GM12891 (cell line): ENCODE measurements at regions not wholly inside any gene's neighbourhood (a gene's known extent, or its start where the extent isn't known, plus 50 kb on each side); places are given as distances from the start of the nearest gene placed in this dataset.

Source experiments
- POLR2A ChIP-seq: IDR thresholded peaks from 2 replicates; pipeline ENCODE4 v1.6.1; 2011; ENCODE audit warnings: low read depth, low read length, control low read depth
- POLR2AphosphoS5 ChIP-seq: IDR thresholded peaks from 2 replicates; pipeline ENCODE4 v1.6.1; 2011; ENCODE audit warnings: low read depth, low read length, control low read depth
- POU2F2 ChIP-seq: IDR thresholded peaks from 2 replicates; pipeline ENCODE4 v1.6.1; 2011; ENCODE audit warnings: low read depth, mild to moderate bottlenecking, control low read depth, low read length, moderate library complexity
- TAF1 ChIP-seq: IDR thresholded peaks from 2 replicates; pipeline ENCODE4 v1.6.1; 2011; ENCODE audit warnings: low read depth, low read length, control low read depth

DNA sequence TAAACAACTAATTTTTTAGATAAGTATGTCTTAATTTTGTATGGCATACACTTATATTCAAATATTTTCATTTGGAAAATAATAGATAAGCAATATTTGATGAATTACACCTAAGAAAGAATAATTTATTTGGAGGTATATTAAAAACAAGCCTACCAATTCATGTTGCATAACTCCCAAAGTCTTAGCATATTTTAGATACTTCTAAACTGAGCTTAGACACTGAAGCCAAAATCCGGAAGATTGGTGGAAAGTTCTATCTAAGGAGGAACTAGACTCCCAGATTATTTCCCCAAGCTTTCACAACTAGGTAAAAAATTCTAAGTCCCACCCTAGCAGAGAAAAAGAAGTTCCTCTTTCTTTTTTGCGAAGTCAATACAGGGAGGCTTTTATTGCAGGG lies 221.0 kb upstream of the MMADHC start:
- no peak for TF ChIP-seq POLR2A
- TF ChIP-seq POLR2AphosphoS5 = no peak
- TF ChIP-seq POU2F2 = no peak
- TF ChIP-seq TAF1 = no peak
